K562 (cell line): ENCODE measurements at regions not wholly inside any gene's neighbourhood (a gene's known extent, or its start where the extent isn't known, plus 50 kb on each side); places are given as distances from the start of the nearest gene placed in this dataset.

Source experiments
- ATAC-seq: fragments of 200-7000 bp; cut with Tn5 transposase; 3 replicates; pipeline ENCODE4 v1.9.1; 2020; ENCODE audit warnings: moderate library complexity
- BruUV-seq: library from RNA; stranded (reverse); fragments of 400-500 nt; replicated peaks from 2 replicates; lab custom pipeline; 2021; lab: Mats Ljungman, UMichigan
- CTCF ChIA-PET: fragments of 300-600 bp; formaldehyde crosslinking; extraction: SDS; loops from one replicate; lab custom pipeline; 2021; ENCODE audit warnings: low intra/inter-chr PET ratio; lab: Yijun Ruan, JAX
- POLR2A ChIA-PET: fragments of 300-600, 350-650 bp; sonication (Branson Sonifier 250); formaldehyde crosslinking; extraction: SDS; loops from one replicate; lab custom pipeline; 2021; ENCODE audit warnings: antibody characterized with exemption, inconsistent platforms; lab: Yijun Ruan, JAX
- DNase-seq, 4 experiments: peaks; one replicate each; pipeline versions ENCODE4 v3.0.0 to v3.0.0-alpha.2; 2011 to 2018; ENCODE audit warnings: low spot score in 3 of 4, mixed read lengths in 3 of 4; ENCODE audit errors: extremely low read depth in 1 of 4
- FAIRE-seq: peaks from 2 replicates; lab custom pipeline; 2011; peaks lifted over from hg19 to GRCh38; lab: Jason Lieb, UNC
- H2AFZ ChIP-seq: 2 replicates; pipeline ENCODE4 v1.6.0; 2011; ENCODE audit warnings: low read depth, low read length, control low read depth, inconsistent platforms
- H3K27ac ChIP-seq: fragments of 200-600 bp; 3 replicates; pipeline ENCODE4 v1.8.0; 2011; ENCODE audit warnings: low read depth, mild to moderate bottlenecking, control low read depth, inconsistent platforms, low read length, moderate library complexity, mixed read lengths; ENCODE audit errors: extremely low read depth
- H3K27me3 ChIP-seq, 2 experiments: fragments of 300-600 bp in 1 of 2; 2 replicates in 1 of 2; 3 replicates in 1 of 2; pipeline versions ENCODE4 v1.6.0 to v1.8.0; 2011; ENCODE audit warnings: inconsistent platforms in 2 of 2, low read length in 2 of 2, mild to moderate bottlenecking in 1 of 2, mixed read lengths in 1 of 2, moderate library complexity in 1 of 2; ENCODE audit not compliant: control insufficient read depth in 2 of 2, insufficient read depth in 2 of 2
- H3K36me3 ChIP-seq: fragments of 300-600 bp; 3 replicates; pipeline ENCODE4 v1.8.0; 2011; ENCODE audit warnings: mild to moderate bottlenecking, low read length, inconsistent platforms; ENCODE audit not compliant: control insufficient read depth, insufficient read depth
- H3K4me1 ChIP-seq, 2 experiments: fragments of 200-600 bp in 1 of 2; replicated peaks in 1 of 2; 2 replicates in 1 of 2; 3 replicates in 1 of 2; pipeline versions ENCODE4 v1.5.1 to v1.8.0; 2011; ENCODE audit warnings: inconsistent platforms in 2 of 2, low read length in 2 of 2, mild to moderate bottlenecking in 1 of 2, mixed read lengths in 1 of 2, moderate library complexity in 1 of 2; ENCODE audit not compliant: control insufficient read depth in 2 of 2, insufficient read depth in 2 of 2
- H3K4me2 ChIP-seq: 2 replicates; pipeline ENCODE4 v1.6.1; 2011; ENCODE audit warnings: low read length, control low read depth, inconsistent platforms, mixed read lengths; ENCODE audit not compliant: insufficient read depth
- H3K4me3 ChIP-seq: fragments of 200-600 bp; sonication (generic), shearing (Covaris generic); 2 replicates; pipeline ENCODE4 v1.5.1; 2016; ENCODE audit warnings: control low read depth, inconsistent platforms
- H3K79me2 ChIP-seq: fragments of 200-600 bp; 3 replicates; pipeline ENCODE4 v1.8.0; 2011; ENCODE audit warnings: low read length, inconsistent platforms; ENCODE audit not compliant: control insufficient read depth, insufficient read depth
- H3K9ac ChIP-seq, 2 experiments: 2 replicates each; pipeline versions ENCODE4 v1.6.0 to v1.6.1; 2011; ENCODE audit warnings: low read depth in 2 of 2, low read length in 2 of 2, control low read depth in 1 of 2, inconsistent platforms in 1 of 2, mild to moderate bottlenecking in 1 of 2, mixed read lengths in 1 of 2; ENCODE audit not compliant: insufficient read depth in 1 of 2
- H3K9me1 ChIP-seq: one replicate; pipeline ENCODE4 v1.6.0; 2011; ENCODE audit warnings: inconsistent platforms, mild to moderate bottlenecking, low read length, moderate library complexity; ENCODE audit not compliant: control insufficient read depth, insufficient read depth
- H3K9me3 ChIP-seq: replicated peaks from 2 replicates; pipeline ENCODE4 v1.5.1; 2011; ENCODE audit warnings: low read depth, low read length, inconsistent platforms; ENCODE audit not compliant: control insufficient read depth, insufficient read depth
- H4K20me1 ChIP-seq: replicated peaks from 2 replicates; pipeline ENCODE4 v1.6.1; 2011; ENCODE audit warnings: low read length, inconsistent platforms, mixed read lengths; ENCODE audit not compliant: control insufficient read depth, insufficient read depth
- ATF3 ChIP-seq, 2 experiments: fragments of 450-650 bp in 1 of 2; sonication (generic) in 1 of 2; formaldehyde crosslinking in 1 of 2; IDR thresholded peaks in 1 of 2; conservative IDR thresholded peaks in 1 of 2; 2 replicates each; pipeline versions ENCODE4 v1.6.1 to v1.8.1; 2016 to 2023; ENCODE audit warnings: mild to moderate bottlenecking in 2 of 2, moderate library complexity in 2 of 2, inconsistent platforms in 1 of 2, missing genetic modification reagents in 1 of 2
- ATF7 ChIP-seq: fragments of 450-650 bp; IDR thresholded peaks from 2 replicates; pipeline ENCODE4 v1.7.1; 2014; ENCODE audit warnings: mild to moderate bottlenecking, moderate library complexity
- CREB1 ChIP-seq, 2 experiments: sonication (generic) in 1 of 2; formaldehyde crosslinking in 1 of 2; IDR thresholded peaks; 2 replicates each; pipeline versions ENCODE4 v1.6.1 to v1.8.0; 2012 to 2022; ENCODE audit warnings: inconsistent platforms in 1 of 2, mild to moderate bottlenecking in 1 of 2, missing genetic modification reagents in 1 of 2, moderate library complexity in 1 of 2
- DACH1 ChIP-seq: fragments of 450-650 bp; IDR thresholded peaks from 2 replicates; pipeline ENCODE4 v1.6.1; 2018; ENCODE audit not compliant: partially characterized antibody
- FOXJ2 ChIP-seq: fragments of 200-800 bp; sonication (Bioruptor generic); IDR thresholded peaks from 2 replicates; pipeline ENCODE4 v1.6.1; 2016; ENCODE audit warnings: missing genetic modification characterization, missing compliant biosample characterization
- HEY1 ChIP-seq: fragments of 250-450 bp; sonication (Bioruptor Pico); IDR thresholded peaks from 2 replicates; pipeline ENCODE4 v1.5.0; 2020; ENCODE audit warnings: mild to moderate bottlenecking, moderate library complexity, borderline replicate concordance
- KAT8 ChIP-seq: fragments of 450-650 bp; IDR thresholded peaks from 2 replicates; pipeline ENCODE4 v1.6.1; 2016; ENCODE audit warnings: low read depth, mild to moderate bottlenecking
- MCM2 ChIP-seq: fragments of 450-650 bp; IDR thresholded peaks from 2 replicates; pipeline ENCODE4 v1.6.1; 2017; ENCODE audit warnings: low read depth, mild to moderate bottlenecking
- PKNOX1 ChIP-seq: fragments of 450-650 bp; IDR thresholded peaks from 2 replicates; pipeline ENCODE4 v1.6.1; 2016
- POLR2B ChIP-seq: fragments of 450-650 bp; IDR thresholded peaks from 2 replicates; pipeline ENCODE4 v1.6.1; 2018; ENCODE audit warnings: low read depth; ENCODE audit not compliant: partially characterized antibody
- PTRF ChIP-seq: fragments of 450-650 bp; IDR thresholded peaks from 2 replicates; pipeline ENCODE4 v1.6.1; 2016; ENCODE audit warnings: mild to moderate bottlenecking, missing genetic modification characterization, missing compliant biosample characterization
- STAG1 ChIP-seq: sonication (generic); formaldehyde crosslinking; IDR thresholded peaks from 2 replicates; pipeline ENCODE4 v1.5.0; 2020; ENCODE audit warnings: missing genetic modification reagents, borderline replicate concordance
- TEAD4 ChIP-seq, 2 experiments: sonication (generic) in 1 of 2; formaldehyde crosslinking in 1 of 2; IDR thresholded peaks; 2 replicates each; pipeline versions ENCODE4 v1.6.1 to v1.8.0; 2012 to 2022; ENCODE audit warnings: borderline replicate concordance in 1 of 2, inconsistent platforms in 1 of 2, low read length in 1 of 2, mild to moderate bottlenecking in 1 of 2, missing genetic modification reagents in 1 of 2
- XRCC4 ChIP-seq: IDR thresholded peaks from one replicate; pipeline ENCODE4 v1.6.1; 2011; ENCODE audit not compliant: insufficient read depth, insufficient read length; ENCODE audit errors: extremely low read depth
- YBX1 ChIP-seq: fragments of 450-650 bp; IDR thresholded peaks from 2 replicates; pipeline ENCODE4 v1.7.1; 2016; ENCODE audit warnings: mild to moderate bottlenecking
- WGBS: fragments of 100-300 bp; shearing (Covaris generic); methylation state at CpG from one replicate; pipeline ENCODE4 v1.1.6; 2016; ENCODE audit warnings: low coverage, mixed read lengths; ENCODE audit not compliant: insufficient coverage; ENCODE audit errors: missing lambda C conversion rate; 5-methylcytosine and 5-hydroxymethylcytosine counted together
- in situ Hi-C: fragments of 300-500 bp; cut with MboI; formaldehyde crosslinking; loops from 4 replicates; pipeline ENCODE4 v1.15.0; 2018; ENCODE audit warnings: inconsistent platforms, mixed read lengths
- intact Hi-C: fragments of 100-400 bp; cut with micrococcal nuclease; formaldehyde crosslinking; loops from 2 replicates; pipeline ENCODE4 v1.14.2; 2022
- TF ChIP-seq, protein P1 (sequence below): sonication (generic); formaldehyde crosslinking; IDR thresholded peaks from 2 replicates; pipeline ENCODE4 v1.8.1; 2023; ENCODE audit warnings: mild to moderate bottlenecking, missing genetic modification reagents
- TF ChIP-seq, protein P2 (sequence below): fragments of 450-650 bp; formaldehyde crosslinking; IDR thresholded peaks from 2 replicates; pipeline ENCODE4 v1.4.0; 2020; ENCODE audit warnings: mild to moderate bottlenecking, mixed read lengths

- H3K36me3 ChIP-seq = no peaks in the 10 kb centered on the region
- POLR2A ChIA-PET = no interaction called here
- no TSS peak for BruUV-seq
- TF ChIP-seq FOXJ2 (no peak), ATF3 (IDR thresholded peaks at IDR 0.05) (no peak), ATF3 (CRISPR knock-in tag; conservative IDR thresholded peaks at IDR 0.05) (no peak), YBX1 (no peak), CREB1 (IDR thresholded peaks at IDR 0.05) (no peak), CREB1 (CRISPR knock-in tag; IDR thresholded peaks at IDR 0.05) (no peak), POLR2B (no peak), ATF7 (no peak), PTRF (tag) (no peak), DACH1 (no peak), MCM2 (no peak), HEY1 (no peak), XRCC4 (no peak), STAG1 (CRISPR knock-in tag) (no peak), PKNOX1 (no peak), TEAD4 (IDR thresholded peaks at IDR 0.05; ENCODE audit: low read length) (no peak), TEAD4 (CRISPR knock-in tag; IDR thresholded peaks at IDR 0.05; ENCODE audit: borderline replicate concordance) (no peak), KAT8 (no peak)
- TF ChIP-seq, protein P1, sequence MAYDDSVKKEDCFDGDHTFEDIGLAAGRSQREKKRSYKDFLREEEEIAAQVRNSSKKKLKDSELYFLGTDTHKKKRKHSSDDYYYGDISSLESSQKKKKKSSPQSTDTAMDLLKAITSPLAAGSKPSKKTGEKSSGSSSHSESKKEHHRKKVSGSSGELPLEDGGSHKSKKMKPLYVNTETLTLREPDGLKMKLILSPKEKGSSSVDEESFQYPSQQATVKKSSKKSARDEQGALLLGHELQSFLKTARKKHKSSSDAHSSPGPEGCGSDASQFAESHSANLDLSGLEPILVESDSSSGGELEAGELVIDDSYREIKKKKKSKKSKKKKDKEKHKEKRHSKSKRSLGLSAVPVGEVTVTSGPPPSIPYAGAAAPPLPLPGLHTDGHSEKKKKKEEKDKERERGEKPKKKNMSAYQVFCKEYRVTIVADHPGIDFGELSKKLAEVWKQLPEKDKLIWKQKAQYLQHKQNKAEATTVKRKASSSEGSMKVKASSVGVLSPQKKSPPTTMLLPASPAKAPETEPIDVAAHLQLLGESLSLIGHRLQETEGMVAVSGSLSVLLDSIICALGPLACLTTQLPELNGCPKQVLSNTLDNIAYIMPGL (CRISPR knock-in tag) = no peak
- TF ChIP-seq, protein P2, sequence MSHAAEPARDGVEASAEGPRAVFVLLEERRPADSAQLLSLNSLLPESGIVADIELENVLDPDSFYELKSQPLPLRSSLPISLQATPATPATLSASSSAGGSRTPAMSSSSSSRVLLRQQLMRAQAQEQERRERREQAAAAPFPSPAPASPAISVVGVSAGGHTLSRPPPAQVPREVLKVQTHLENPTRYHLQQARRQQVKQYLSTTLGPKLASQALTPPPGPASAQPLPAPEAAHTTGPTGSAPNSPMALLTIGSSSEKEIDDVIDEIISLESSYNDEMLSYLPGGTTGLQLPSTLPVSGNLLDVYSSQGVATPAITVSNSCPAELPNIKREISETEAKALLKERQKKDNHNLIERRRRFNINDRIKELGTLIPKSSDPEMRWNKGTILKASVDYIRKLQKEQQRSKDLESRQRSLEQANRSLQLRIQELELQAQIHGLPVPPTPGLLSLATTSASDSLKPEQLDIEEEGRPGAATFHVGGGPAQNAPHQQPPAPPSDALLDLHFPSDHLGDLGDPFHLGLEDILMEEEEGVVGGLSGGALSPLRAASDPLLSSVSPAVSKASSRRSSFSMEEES (CRISPR knock-in tag) = no peak
- TF ChIP-seq, all 486 proteins: peak for 0
- Histone ChIP-seq H3K4me3 (no peak overlapping the region), H3K4me2 (no peak overlapping the region), H3K9ac (no peak overlapping the region), H3K4me1 (no peaks in the 10 kb centered on the region), H3K9me1 (no peaks in the 10 kb centered on the region), H3K27ac (no peak overlapping the region), H3K79me2 (no peaks in the 10 kb centered on the region), H3K9me3 (no peaks in the 10 kb centered on the region), H2AFZ (no peak overlapping the region), H4K20me1 (no peaks in the 10 kb centered on the region; the same call in 1 of the 2 replicates), H3K27me3 (peaks cover 5 to 10% of the 10 kb centered on the region in 2 experiments; a peak in 4 of 5 replicates)
- in situ Hi-C loops (no loop called here), intact Hi-C loops (no loop called here)
- WGBS = 8% methylated on average over 14 of the region's 14 CpGs
- CTCF ChIA-PET = no interaction called here
- ATAC-seq (no peak), DNase-seq (no peak), FAIRE-seq (no peak)
Measured at GRCh38 chr12:111112311-111113098, 192.1 kb upstream of the MYL2 start.
